ENCODE measurements at regions not wholly inside any gene's neighbourhood (a gene's known extent, or its start where the extent isn't known, plus 50 kb on each side); places are given as distances from the start of the nearest gene placed in this dataset.

- ChIA-PET POLR2A (no interaction called here), CTCF (no interaction called here)
- Histone ChIP-seq H3K27me3 (replicated peaks in 2 of 5; ENCODE audit: control insufficient read depth in 4 of 5, insufficient read depth in 5 of 5, low read length in 4 of 5) (no peaks in the 10 kb centered on the region), H3K27ac (ENCODE audit: insufficient read depth in 1 of 2, low read depth in 1 of 2, low read length in 2 of 2, poor library complexity in 1 of 2, severe bottlenecking in 2 of 2) (no peak overlapping the region), H3K36me3 (ENCODE audit: control insufficient read depth in 4 of 4, insufficient read depth in 4 of 4, low read length in 3 of 4) (no peaks in the 10 kb centered on the region), H3K4me1 (ENCODE audit: control extremely low read depth in 1 of 4, control insufficient read depth in 4 of 4, insufficient read depth in 4 of 4, low read length in 3 of 4) (no peaks in the 10 kb centered on the region), H3K9me3 (ENCODE audit: control extremely low read depth in 1 of 5, control insufficient read depth in 4 of 5, insufficient read depth in 2 of 5, low read depth in 1 of 5, low read length in 4 of 5) (no peaks in the 10 kb centered on the region), H3K4me3 (ENCODE audit: control insufficient read depth in 1 of 7, extremely low read depth in 1 of 7, insufficient read depth in 4 of 7, low read depth in 2 of 7, low read length in 6 of 7) (no peak overlapping the region)
- no peak for DNase-seq
- WGBS (ENCODE audit: insufficient coverage): no CpG with 5 or more reads among the region's 1 CpG
These were observed 340.3 kb downstream of the SEC16B start for GRCh38 chr1:177629526-177629925.

GRCh38 chr1:177627148-177627910 is 342.5 kb downstream of the SEC16B start:
- CTCF ChIA-PET: no interaction called here
- Histone ChIP-seq H3K27me3 (replicated peaks in 2 of 5; ENCODE audit: control insufficient read depth in 4 of 5, insufficient read depth in 5 of 5, low read length in 4 of 5) (no peaks in the 10 kb centered on the region), H3K27ac (ENCODE audit: insufficient read depth in 1 of 2, low read depth in 1 of 2, low read length in 2 of 2, poor library complexity in 1 of 2, severe bottlenecking in 2 of 2) (no peak overlapping the region), H3K36me3 (ENCODE audit: control insufficient read depth in 4 of 4, insufficient read depth in 4 of 4, low read length in 3 of 4) (no peaks in the 10 kb centered on the region), H3K4me3 (ENCODE audit: control insufficient read depth in 1 of 7, extremely low read depth in 1 of 7, insufficient read depth in 4 of 7, low read depth in 2 of 7, low read length in 6 of 7) (no peak overlapping the region), H3K9me3 (ENCODE audit: control extremely low read depth in 1 of 5, control insufficient read depth in 4 of 5, insufficient read depth in 2 of 5, low read depth in 1 of 5, low read length in 4 of 5) (no peaks in the 10 kb centered on the region), H3K4me1 (ENCODE audit: control extremely low read depth in 1 of 4, control insufficient read depth in 4 of 4, insufficient read depth in 4 of 4, low read length in 3 of 4) (no peaks in the 10 kb centered on the region)
- no peak for DNase-seq
- WGBS (ENCODE audit: insufficient coverage): 100% methylated on average over 1 of the region's 4 CpGs
- POLR2A ChIA-PET: no interaction called here

DNA sequence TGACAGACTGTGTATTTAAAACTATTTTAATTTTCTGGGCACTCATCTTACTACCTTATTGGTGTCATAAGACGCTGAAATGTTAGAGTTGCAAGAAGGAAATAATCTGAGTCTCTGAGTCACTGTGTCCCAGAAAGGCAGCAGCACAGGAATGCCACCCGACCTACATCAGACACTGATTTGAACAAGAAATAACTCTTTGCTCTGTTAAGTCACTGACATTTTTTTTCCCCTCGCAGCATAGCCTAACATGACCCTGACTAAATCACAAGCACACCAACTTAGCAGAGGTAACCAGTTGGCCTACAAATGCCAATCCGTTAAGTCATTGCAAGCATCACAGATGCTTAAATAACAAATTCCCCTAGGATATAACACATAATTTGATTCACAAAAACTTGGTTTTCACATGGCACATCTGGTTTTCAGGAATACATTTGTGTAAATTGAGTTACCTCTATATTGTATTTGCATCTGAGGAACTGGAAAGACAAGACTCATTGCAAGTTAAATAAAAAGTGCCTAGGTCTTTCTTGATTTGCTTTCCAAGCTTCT is 349.1 kb downstream of the SEC16B start:
- Histone ChIP-seq H3K27me3 (replicated peaks in 2 of 5; ENCODE audit: control insufficient read depth in 4 of 5, insufficient read depth in 5 of 5, low read length in 4 of 5) (no peaks in the 10 kb centered on the region), H3K36me3 (ENCODE audit: control insufficient read depth in 4 of 4, insufficient read depth in 4 of 4, low read length in 3 of 4) (no peaks in the 10 kb centered on the region), H3K4me3 (ENCODE audit: control insufficient read depth in 1 of 7, extremely low read depth in 1 of 7, insufficient read depth in 4 of 7, low read depth in 2 of 7, low read length in 6 of 7) (no peak overlapping the region), H3K27ac (ENCODE audit: insufficient read depth in 1 of 2, low read depth in 1 of 2, low read length in 2 of 2, poor library complexity in 1 of 2, severe bottlenecking in 2 of 2) (no peak overlapping the region), H3K4me1 (ENCODE audit: control extremely low read depth in 1 of 4, control insufficient read depth in 4 of 4, insufficient read depth in 4 of 4, low read length in 3 of 4) (no peaks in the 10 kb centered on the region), H3K9me3 (ENCODE audit: control extremely low read depth in 1 of 5, control insufficient read depth in 4 of 5, insufficient read depth in 2 of 5, low read depth in 1 of 5, low read length in 4 of 5) (no peaks in the 10 kb centered on the region)
- ChIA-PET POLR2A (no interaction called here), CTCF (no interaction called here)
- WGBS (ENCODE audit: insufficient coverage): 96% methylated on average over 3 of the region's 4 CpGs
- no peak for DNase-seq

- no peaks in the 10 kb centered on the region for H3K36me3 ChIP-seq (ENCODE audit: control insufficient read depth in 4 of 4, insufficient read depth in 4 of 4, low read length in 3 of 4)
- H3K27me3 ChIP-seq (replicated peaks in 2 of 5; ENCODE audit: control insufficient read depth in 4 of 5, insufficient read depth in 5 of 5, low read length in 4 of 5): no peaks in the 10 kb centered on the region
- POLR2A ChIA-PET: no interaction called here
- WGBS (ENCODE audit: insufficient coverage): 100% methylated on average over 1 of the region's 3 CpGs
- H3K4me1 ChIP-seq (ENCODE audit: control extremely low read depth in 1 of 4, control insufficient read depth in 4 of 4, insufficient read depth in 4 of 4, low read length in 3 of 4): no peaks in the 10 kb centered on the region
- H3K9me3 ChIP-seq (ENCODE audit: control extremely low read depth in 1 of 5, control insufficient read depth in 4 of 5, insufficient read depth in 2 of 5, low read depth in 1 of 5, low read length in 4 of 5): no peaks in the 10 kb centered on the region
- no peak overlapping the region for H3K4me3 ChIP-seq (ENCODE audit: control insufficient read depth in 1 of 7, extremely low read depth in 1 of 7, insufficient read depth in 4 of 7, low read depth in 2 of 7, low read length in 6 of 7)
- CTCF ChIA-PET: no interaction called here
- no peak for DNase-seq
- H3K27ac ChIP-seq (ENCODE audit: insufficient read depth in 1 of 2, low read depth in 1 of 2, low read length in 2 of 2, poor library complexity in 1 of 2, severe bottlenecking in 2 of 2): no peak overlapping the region
These were observed 354.6 kb downstream of the SEC16B start for GRCh38 chr1:177615251-177615650.

- CTCF ChIA-PET: no interaction called here
- Histone ChIP-seq H3K4me1 (ENCODE audit: control extremely low read depth in 1 of 4, control insufficient read depth in 4 of 4, insufficient read depth in 4 of 4, low read length in 3 of 4) (no peaks in the 10 kb centered on the region), H3K27ac (ENCODE audit: insufficient read depth in 1 of 2, low read depth in 1 of 2, low read length in 2 of 2, poor library complexity in 1 of 2, severe bottlenecking in 2 of 2) (no peak overlapping the region), H3K36me3 (ENCODE audit: control insufficient read depth in 4 of 4, insufficient read depth in 4 of 4, low read length in 3 of 4) (no peaks in the 10 kb centered on the region), H3K4me3 (ENCODE audit: control insufficient read depth in 1 of 7, extremely low read depth in 1 of 7, insufficient read depth in 4 of 7, low read depth in 2 of 7, low read length in 6 of 7) (no peak overlapping the region), H3K9me3 (ENCODE audit: control extremely low read depth in 1 of 5, control insufficient read depth in 4 of 5, insufficient read depth in 2 of 5, low read depth in 1 of 5, low read length in 4 of 5) (no peaks in the 10 kb centered on the region), H3K27me3 (replicated peaks in 2 of 5; ENCODE audit: control insufficient read depth in 4 of 5, insufficient read depth in 5 of 5, low read length in 4 of 5) (no peaks in the 10 kb centered on the region)
- no CpG with 5 or more reads among the region's 1 CpG for WGBS (ENCODE audit: insufficient coverage)
- DNase-seq: no peak
- POLR2A ChIA-PET: no interaction called here
These were observed 358.5 kb downstream of the SEC16B start for GRCh38 chr1:177611402-177611801.

DNA sequence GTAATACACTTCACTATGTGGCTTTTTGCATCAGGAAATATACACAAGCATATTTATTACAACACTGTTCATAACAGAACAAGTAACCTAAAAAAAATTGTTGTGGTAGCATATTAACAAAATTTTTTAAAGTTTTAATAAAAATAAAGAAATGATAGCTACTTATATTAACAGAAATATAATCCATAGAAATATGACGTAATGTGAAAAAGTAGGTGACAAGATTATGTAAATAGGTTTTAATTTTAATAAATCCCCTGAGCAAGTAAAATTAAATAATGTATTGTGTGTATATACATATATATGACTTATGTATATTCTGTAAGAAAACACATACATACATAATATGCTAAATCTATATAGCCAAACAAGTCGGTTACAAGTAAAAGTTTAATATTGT is 359.9 kb downstream of the SEC16B start:
- no peak for DNase-seq
- Histone ChIP-seq H3K27me3 (replicated peaks in 2 of 5; ENCODE audit: control insufficient read depth in 4 of 5, insufficient read depth in 5 of 5, low read length in 4 of 5) (no peaks in the 10 kb centered on the region), H3K4me1 (ENCODE audit: control extremely low read depth in 1 of 4, control insufficient read depth in 4 of 4, insufficient read depth in 4 of 4, low read length in 3 of 4) (no peaks in the 10 kb centered on the region), H3K4me3 (ENCODE audit: control insufficient read depth in 1 of 7, extremely low read depth in 1 of 7, insufficient read depth in 4 of 7, low read depth in 2 of 7, low read length in 6 of 7) (no peak overlapping the region), H3K36me3 (ENCODE audit: control insufficient read depth in 4 of 4, insufficient read depth in 4 of 4, low read length in 3 of 4) (no peaks in the 10 kb centered on the region), H3K27ac (ENCODE audit: insufficient read depth in 1 of 2, low read depth in 1 of 2, low read length in 2 of 2, poor library complexity in 1 of 2, severe bottlenecking in 2 of 2) (no peak overlapping the region), H3K9me3 (ENCODE audit: control extremely low read depth in 1 of 5, control insufficient read depth in 4 of 5, insufficient read depth in 2 of 5, low read depth in 1 of 5, low read length in 4 of 5) (no peaks in the 10 kb centered on the region)
- ChIA-PET POLR2A (no interaction called here), CTCF (no interaction called here)
- no CpG with 5 or more reads among the region's 2 CpGs for WGBS (ENCODE audit: insufficient coverage)

DNA sequence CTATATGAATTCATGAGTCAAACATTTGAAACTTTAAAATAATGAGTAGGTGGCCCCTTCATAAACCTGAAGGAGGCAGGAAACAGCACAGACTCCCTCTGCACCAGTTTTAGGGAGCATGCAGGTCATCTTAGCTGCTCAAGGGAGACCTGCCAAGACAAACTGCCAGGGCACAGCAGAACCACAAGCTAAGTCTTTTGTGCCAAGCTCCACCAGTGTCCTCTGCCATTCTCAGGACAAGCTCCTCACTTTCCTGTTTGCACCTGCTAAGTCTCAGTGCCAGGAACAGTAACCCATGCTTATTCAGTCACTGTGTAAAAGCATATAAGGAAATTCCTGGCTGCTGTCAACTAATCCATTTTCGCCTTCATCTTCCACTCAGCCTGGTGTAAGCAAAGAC is 368.9 kb downstream of the SEC16B start:
- POLR2A ChIA-PET: no interaction called here
- Histone ChIP-seq H3K27me3 (replicated peaks in 2 of 5; ENCODE audit: control insufficient read depth in 4 of 5, insufficient read depth in 5 of 5, low read length in 4 of 5) (no peaks in the 10 kb centered on the region), H3K4me1 (ENCODE audit: control extremely low read depth in 1 of 4, control insufficient read depth in 4 of 4, insufficient read depth in 4 of 4, low read length in 3 of 4) (no peaks in the 10 kb centered on the region), H3K36me3 (ENCODE audit: control insufficient read depth in 4 of 4, insufficient read depth in 4 of 4, low read length in 3 of 4) (no peaks in the 10 kb centered on the region), H3K9me3 (ENCODE audit: control extremely low read depth in 1 of 5, control insufficient read depth in 4 of 5, insufficient read depth in 2 of 5, low read depth in 1 of 5, low read length in 4 of 5) (no peaks in the 10 kb centered on the region), H3K27ac (ENCODE audit: insufficient read depth in 1 of 2, low read depth in 1 of 2, low read length in 2 of 2, poor library complexity in 1 of 2, severe bottlenecking in 2 of 2) (no peak overlapping the region), H3K4me3 (ENCODE audit: control insufficient read depth in 1 of 7, extremely low read depth in 1 of 7, insufficient read depth in 4 of 7, low read depth in 2 of 7, low read length in 6 of 7) (no peak overlapping the region)
- no CpG with 5 or more reads among the region's 1 CpG for WGBS (ENCODE audit: insufficient coverage)
- no peak for DNase-seq
- CTCF ChIA-PET: no interaction called here

Measured in common myeloid progenitor, CD34-positive (primary cell).